HCT116 (cell line): ENCODE measurements at regions not wholly inside any gene's neighbourhood (a gene's known extent, or its start where the extent isn't known, plus 50 kb on each side); places are given as distances from the start of the nearest gene placed in this dataset.

Experiments
- EZH2 ChIP-seq: fragments of 200-600 bp; sonication (generic); IDR thresholded peaks from 2 replicates; pipeline ENCODE4 v1.6.1; 2017; ENCODE audit warnings: antibody characterized with exemption, mixed run types
- EZH2phosphoT487 ChIP-seq: fragments of 200-600 bp; IDR thresholded peaks from 2 replicates; pipeline ENCODE4 v1.6.1; 2018; ENCODE audit warnings: antibody characterized with exemption, borderline replicate concordance
- POLR2A ChIP-seq: IDR thresholded peaks from 2 replicates; pipeline ENCODE4 v1.7.0; 2011; ENCODE audit warnings: borderline replicate concordance; ENCODE audit not compliant: insufficient read depth, insufficient read length; ENCODE audit errors: extremely low read depth
- TF ChIP-seq, protein P1 (sequence below), 3 experiments: fragments of 200-600 bp in 1 of 3; sonication (generic) in 1 of 3; IDR thresholded peaks in 2 of 3; conservative IDR thresholded peaks in 1 of 3; 2 replicates each; pipeline ENCODE4 v1.5.1; 2012 to 2017; ENCODE audit warnings: low read depth in 2 of 3, low read length in 2 of 3, antibody characterized with exemption in 1 of 3, borderline replicate concordance in 1 of 3, control low read depth in 1 of 3, mild to moderate bottlenecking in 1 of 3, mixed read lengths in 1 of 3, mixed run types in 1 of 3, moderate library complexity in 1 of 3; ENCODE audit not compliant: insufficient read depth in 1 of 3

GRCh38 chr2:19225126-19225525, 133.3 kb downstream of the OSR1 start:
- TF ChIP-seq POLR2A, result no peak
- no peak for TF ChIP-seq EZH2
- TF ChIP-seq, protein P1, sequence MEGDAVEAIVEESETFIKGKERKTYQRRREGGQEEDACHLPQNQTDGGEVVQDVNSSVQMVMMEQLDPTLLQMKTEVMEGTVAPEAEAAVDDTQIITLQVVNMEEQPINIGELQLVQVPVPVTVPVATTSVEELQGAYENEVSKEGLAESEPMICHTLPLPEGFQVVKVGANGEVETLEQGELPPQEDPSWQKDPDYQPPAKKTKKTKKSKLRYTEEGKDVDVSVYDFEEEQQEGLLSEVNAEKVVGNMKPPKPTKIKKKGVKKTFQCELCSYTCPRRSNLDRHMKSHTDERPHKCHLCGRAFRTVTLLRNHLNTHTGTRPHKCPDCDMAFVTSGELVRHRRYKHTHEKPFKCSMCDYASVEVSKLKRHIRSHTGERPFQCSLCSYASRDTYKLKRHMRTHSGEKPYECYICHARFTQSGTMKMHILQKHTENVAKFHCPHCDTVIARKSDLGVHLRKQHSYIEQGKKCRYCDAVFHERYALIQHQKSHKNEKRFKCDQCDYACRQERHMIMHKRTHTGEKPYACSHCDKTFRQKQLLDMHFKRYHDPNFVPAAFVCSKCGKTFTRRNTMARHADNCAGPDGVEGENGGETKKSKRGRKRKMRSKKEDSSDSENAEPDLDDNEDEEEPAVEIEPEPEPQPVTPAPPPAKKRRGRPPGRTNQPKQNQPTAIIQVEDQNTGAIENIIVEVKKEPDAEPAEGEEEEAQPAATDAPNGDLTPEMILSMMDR (IDR thresholded peaks at IDR 0.05 in 2 of 3, conservative IDR thresholded peaks at IDR 0.05 in 1 of 3; ENCODE audit: borderline replicate concordance in 1 of 3, insufficient read depth in 1 of 3, low read depth in 2 of 3, low read length in 2 of 3), result no peak
- TF ChIP-seq EZH2phosphoT487, result no peak
